GM19397 (cell line): ENCODE measurements at regions not wholly inside any gene's neighbourhood (a gene's known extent, or its start where the extent isn't known, plus 50 kb on each side); places are given as distances from the start of the nearest gene placed in this dataset.
"Not testable (repeated sequence)": the region's sequence is repeated elsewhere in the genome, so short reads cannot be mapped to it uniquely, and the experiment has no call there.

Experiments used
- ATAC-seq: cut with Tn5 transposase; IDR thresholded peaks from one replicate; pipeline ENCODE4 v1.9.1; 2021; ENCODE audit warnings: mild to moderate bottlenecking, moderate library complexity; ENCODE audit not compliant: unreplicated experiment

GRCh38 chr2:3037196-3038194, 340.1 kb downstream of the EIPR1 start:
- no peak for ATAC-seq

- ATAC-seq, result no peak
Measured at GRCh38 chr2:3036432-3037125, 341.0 kb downstream of the EIPR1 start.

GRCh38 chr2:3035385-3036050, 342.1 kb downstream of the EIPR1 start:
- ATAC-seq, result no peak

- no peak for ATAC-seq
Measured at GRCh38 chr2:3034856-3035255, 342.8 kb downstream of the EIPR1 start.

GRCh38 chr2:3034396-3034795, 343.2 kb downstream of the EIPR1 start:
- ATAC-seq, result no peak

- no peak for ATAC-seq
Measured at GRCh38 chr2:3033315-3033714, 344.3 kb downstream of the EIPR1 start.

- not testable (repeated sequence) for ATAC-seq
Measured at GRCh38 chr2:3030791-3031190, 346.8 kb downstream of the EIPR1 start.

GRCh38 chr2:3025984-3026383, 351.6 kb downstream of the EIPR1 start:
- no peak for ATAC-seq

GRCh38 chr2:3025261-3025660, 352.4 kb downstream of the EIPR1 start:
- ATAC-seq, result no peak

- ATAC-seq, result no peak
Measured at GRCh38 chr2:3024401-3024935, 353.1 kb downstream of the EIPR1 start.

GRCh38 chr2:3023531-3023930, 354.1 kb downstream of the EIPR1 start:
- no peak for ATAC-seq

GRCh38 chr2:3022841-3023372, 354.7 kb downstream of the EIPR1 start:
- no peak for ATAC-seq

- ATAC-seq, result no peak
Measured at GRCh38 chr2:3021720-3022119, 355.9 kb downstream of the EIPR1 start.

- ATAC-seq, result no peak
Measured at GRCh38 chr2:3010001-3010400, 367.6 kb downstream of the EIPR1 start.

- no peak for ATAC-seq
Measured at GRCh38 chr2:3009483-3009882, 368.1 kb downstream of the EIPR1 start.

GRCh38 chr2:3009005-3009404, 368.6 kb downstream of the EIPR1 start:
- no peak for ATAC-seq

GRCh38 chr2:3008561-3008960, 369.1 kb downstream of the EIPR1 start:
- ATAC-seq, result no peak

- no peak for ATAC-seq
Measured at GRCh38 chr2:3007135-3007534, 370.5 kb downstream of the EIPR1 start.

- no peak for ATAC-seq
Measured at GRCh38 chr2:3005859-3006501, 371.6 kb downstream of the EIPR1 start.
